SK-N-MC (cell line): ENCODE measurements at regions not wholly inside any gene's neighbourhood (a gene's known extent, or its start where the extent isn't known, plus 50 kb on each side); places are given as distances from the start of the nearest gene placed in this dataset.

Source experiments
- EZH2 ChIP-seq: fragments of 200-600 bp; sonication (generic); IDR thresholded peaks from one replicate; pipeline ENCODE4 v1.6.1; 2017; ENCODE audit warnings: antibody characterized with exemption
- FOXP2 ChIP-seq: optimal IDR thresholded peaks from 2 replicates; pipeline ENCODE3; 2011; ENCODE audit warnings: mild to moderate bottlenecking, moderate library complexity; ENCODE audit not compliant: insufficient read depth; ENCODE audit errors: extremely low read length, control extremely low read depth
- POLR2AphosphoS5 ChIP-seq: IDR thresholded peaks from 2 replicates; pipeline ENCODE4 v1.6.1; 2012; ENCODE audit warnings: mild to moderate bottlenecking, low read depth, low read length, borderline replicate concordance

DNA sequence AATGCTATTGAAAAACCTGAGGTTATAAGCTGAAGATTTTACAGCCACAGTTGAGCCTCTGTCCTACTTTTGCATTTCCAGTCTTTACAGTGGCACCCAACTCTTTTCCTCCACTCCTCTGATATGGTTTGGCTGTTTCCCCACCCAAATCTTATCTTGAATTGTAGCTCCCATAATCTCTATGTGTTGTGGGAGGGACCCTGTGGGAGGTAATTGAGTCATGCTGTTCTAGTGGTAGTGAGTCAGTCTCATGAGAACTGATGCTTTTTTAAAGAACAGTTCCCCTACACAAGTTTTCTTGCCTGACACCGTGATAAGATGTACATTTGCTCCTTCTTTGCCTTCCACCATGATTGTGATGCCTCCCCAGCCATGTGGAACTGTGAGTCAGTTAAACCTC is 646.1 kb upstream of the SEMA6A start:
- no peak for TF ChIP-seq EZH2
- TF ChIP-seq POLR2AphosphoS5: no peak
- TF ChIP-seq FOXP2: no peak
